ENCODE measurements at regions not wholly inside any gene's neighbourhood (a gene's known extent, or its start where the extent isn't known, plus 50 kb on each side); places are given as distances from the start of the nearest gene placed in this dataset.

DNA sequence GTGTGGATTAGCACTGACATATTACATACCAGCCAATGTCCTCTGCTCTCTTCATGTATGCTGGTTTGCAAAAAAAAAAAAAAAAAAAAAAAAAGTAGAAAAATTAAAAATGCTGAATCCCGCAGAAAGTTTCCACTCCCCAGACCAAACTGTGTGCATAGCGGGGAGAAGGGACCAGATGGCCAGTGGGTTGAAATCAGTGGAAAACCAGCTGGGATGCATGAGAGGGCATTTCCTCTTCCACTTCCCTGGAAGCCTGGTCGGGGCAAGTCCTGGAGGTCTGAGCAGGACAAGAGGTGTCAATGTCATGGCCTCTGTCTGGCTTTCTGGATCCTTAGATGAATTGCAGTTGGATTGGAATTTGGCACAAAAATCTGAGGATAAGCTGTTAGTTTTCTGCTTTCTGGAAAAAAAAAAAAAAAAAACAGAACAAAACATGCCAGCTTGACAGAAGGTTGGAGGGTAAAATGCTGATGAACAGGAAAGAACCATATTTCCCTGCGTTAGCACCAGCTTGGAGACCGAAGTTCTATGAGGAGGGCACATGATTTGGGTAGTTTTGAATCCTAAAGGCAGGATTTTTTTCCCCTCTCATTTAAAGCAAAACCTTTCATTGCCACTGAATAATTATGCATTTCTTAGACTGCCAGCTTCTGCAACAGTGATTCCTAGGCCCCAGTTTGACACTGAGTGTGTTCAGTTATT is 941.5 kb upstream of the EEF2KMT start:
- no peak for TF ChIP-seq POLR2AphosphoS5 (IDR thresholded peaks at IDR 0.05; ENCODE audit: low read depth, low read length)
- no peak for TF ChIP-seq POLR2A (IDR thresholded peaks at IDR 0.05; ENCODE audit: low read depth, low read length)

Measured in GM12892 (cell line).